ENCODE measurements at regions not wholly inside any gene's neighbourhood (a gene's known extent, or its start where the extent isn't known, plus 50 kb on each side); places are given as distances from the start of the nearest gene placed in this dataset.

DNA sequence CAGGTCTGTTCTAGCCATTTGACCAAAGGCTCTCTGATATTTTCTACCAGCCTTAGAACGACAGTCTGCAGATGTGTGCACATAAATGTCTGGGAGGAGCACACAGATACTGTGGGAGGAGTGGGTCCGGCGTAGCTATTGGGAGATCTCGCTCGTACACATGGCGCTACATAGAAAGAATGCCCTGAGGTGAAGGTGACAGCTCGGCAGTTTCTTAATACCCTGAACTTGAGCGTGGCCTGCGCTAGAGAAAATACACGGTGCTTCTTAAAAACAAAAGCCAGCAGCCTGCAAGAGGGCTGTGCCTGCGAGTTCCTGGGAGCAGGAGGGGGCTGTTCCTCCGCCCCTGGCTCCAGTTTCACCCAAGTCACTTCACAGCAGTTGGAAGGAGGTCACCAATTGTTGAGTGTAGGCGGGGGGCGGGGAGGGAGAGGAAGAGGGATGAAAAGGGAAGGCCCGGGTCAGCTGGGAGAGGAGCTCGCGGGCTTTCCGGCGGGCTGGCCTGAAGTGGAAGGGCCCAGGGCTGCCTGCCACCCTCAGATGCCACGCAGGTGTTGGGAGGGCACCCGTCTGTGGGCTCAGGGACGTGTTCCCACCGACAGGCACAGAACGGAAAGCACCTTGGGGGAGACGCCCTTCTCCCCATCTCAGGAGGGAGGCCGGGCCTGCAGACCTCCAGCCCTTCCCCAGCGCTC lies 124.7 kb upstream of the ZNF516 start:
- no peak for DNase-seq (ENCODE audit: low spot score)
- H3K9me3 Mint-ChIP-seq (ENCODE audit: low read depth), result no peaks in the 10 kb centered on the region
- peak overlapping the region; percentile 64 for H3K4me3 Mint-ChIP-seq (ENCODE audit: unreplicated experiment)
- H3K4me1 Mint-ChIP-seq (ENCODE audit: low read depth), result peaks cover 29% of the 10 kb centered on the region
- H3K36me3 Mint-ChIP-seq (ENCODE audit: low read depth), result no peaks in the 10 kb centered on the region
- TF ChIP-seq, protein P1, sequence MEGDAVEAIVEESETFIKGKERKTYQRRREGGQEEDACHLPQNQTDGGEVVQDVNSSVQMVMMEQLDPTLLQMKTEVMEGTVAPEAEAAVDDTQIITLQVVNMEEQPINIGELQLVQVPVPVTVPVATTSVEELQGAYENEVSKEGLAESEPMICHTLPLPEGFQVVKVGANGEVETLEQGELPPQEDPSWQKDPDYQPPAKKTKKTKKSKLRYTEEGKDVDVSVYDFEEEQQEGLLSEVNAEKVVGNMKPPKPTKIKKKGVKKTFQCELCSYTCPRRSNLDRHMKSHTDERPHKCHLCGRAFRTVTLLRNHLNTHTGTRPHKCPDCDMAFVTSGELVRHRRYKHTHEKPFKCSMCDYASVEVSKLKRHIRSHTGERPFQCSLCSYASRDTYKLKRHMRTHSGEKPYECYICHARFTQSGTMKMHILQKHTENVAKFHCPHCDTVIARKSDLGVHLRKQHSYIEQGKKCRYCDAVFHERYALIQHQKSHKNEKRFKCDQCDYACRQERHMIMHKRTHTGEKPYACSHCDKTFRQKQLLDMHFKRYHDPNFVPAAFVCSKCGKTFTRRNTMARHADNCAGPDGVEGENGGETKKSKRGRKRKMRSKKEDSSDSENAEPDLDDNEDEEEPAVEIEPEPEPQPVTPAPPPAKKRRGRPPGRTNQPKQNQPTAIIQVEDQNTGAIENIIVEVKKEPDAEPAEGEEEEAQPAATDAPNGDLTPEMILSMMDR (IDR thresholded peaks at IDR 0.05), result no peak
- peaks cover 2% of the 10 kb centered on the region for H3K27me3 Mint-ChIP-seq (ENCODE audit: low read depth)
- peak overlapping the region; percentile 22 for H3K27ac Mint-ChIP-seq (ENCODE audit: unreplicated experiment)

DNA sequence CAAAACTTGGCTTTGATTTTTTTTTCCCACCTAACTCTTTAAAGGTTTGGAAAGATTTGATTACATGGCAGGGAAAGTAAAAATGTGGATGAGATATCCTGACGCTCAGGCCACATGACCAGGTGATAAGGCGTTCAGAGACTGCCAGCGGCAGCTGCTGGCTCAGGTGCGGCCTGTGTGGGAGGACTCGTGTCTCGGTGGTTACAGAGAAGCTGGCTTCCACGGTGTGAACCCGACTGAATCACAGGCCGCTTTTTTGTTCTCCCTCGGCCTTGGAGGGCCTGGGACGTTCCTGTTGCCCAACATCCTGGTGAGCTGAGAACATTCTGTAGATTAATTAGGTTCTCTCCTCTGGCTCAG lies 124.2 kb upstream of the ZNF516 start:
- no peaks in the 10 kb centered on the region for H3K9me3 Mint-ChIP-seq (ENCODE audit: low read depth)
- DNase-seq (ENCODE audit: low spot score), result no peak
- peaks cover 29% of the 10 kb centered on the region for H3K4me1 Mint-ChIP-seq (ENCODE audit: low read depth)
- H3K36me3 Mint-ChIP-seq (ENCODE audit: low read depth), result no peaks in the 10 kb centered on the region
- no peak overlapping the region for H3K4me3 Mint-ChIP-seq (ENCODE audit: unreplicated experiment)
- H3K27ac Mint-ChIP-seq (ENCODE audit: unreplicated experiment), result no peak overlapping the region
- H3K27me3 Mint-ChIP-seq (ENCODE audit: low read depth), result peaks cover 2% of the 10 kb centered on the region
- TF ChIP-seq, protein P1 (IDR thresholded peaks at IDR 0.05), result no peak

DNA sequence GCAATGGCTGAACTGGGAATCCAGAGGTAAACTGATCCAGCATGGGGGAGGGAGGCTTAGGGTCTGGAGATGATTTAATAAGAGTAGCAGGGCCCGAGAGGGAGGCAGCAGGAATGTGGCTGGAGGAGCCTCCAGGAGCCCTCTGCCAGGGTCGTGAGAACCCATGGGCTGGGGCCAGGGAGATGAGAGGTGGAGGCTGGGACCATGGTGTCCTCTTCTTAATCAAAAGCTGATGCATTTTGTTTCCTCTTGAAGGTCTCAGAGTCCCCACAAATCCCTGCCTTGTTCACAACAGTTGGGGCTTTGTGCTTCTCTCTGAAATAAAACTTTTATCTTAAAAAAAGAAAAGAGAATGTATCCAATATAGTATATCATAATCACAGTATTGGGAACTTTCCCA lies 123.7 kb upstream of the ZNF516 start:
- Mint-ChIP-seq H3K27me3 (ENCODE audit: low read depth) (peaks cover 2% of the 10 kb centered on the region), H3K4me3 (ENCODE audit: unreplicated experiment) (no peak overlapping the region), H3K36me3 (ENCODE audit: low read depth) (no peaks in the 10 kb centered on the region), H3K27ac (ENCODE audit: unreplicated experiment) (no peak overlapping the region), H3K9me3 (ENCODE audit: low read depth) (no peaks in the 10 kb centered on the region), H3K4me1 (ENCODE audit: low read depth) (peaks cover 29% of the 10 kb centered on the region)
- TF ChIP-seq, protein P1 (IDR thresholded peaks at IDR 0.05), result no peak
- no peak for DNase-seq (ENCODE audit: low spot score)

DNA sequence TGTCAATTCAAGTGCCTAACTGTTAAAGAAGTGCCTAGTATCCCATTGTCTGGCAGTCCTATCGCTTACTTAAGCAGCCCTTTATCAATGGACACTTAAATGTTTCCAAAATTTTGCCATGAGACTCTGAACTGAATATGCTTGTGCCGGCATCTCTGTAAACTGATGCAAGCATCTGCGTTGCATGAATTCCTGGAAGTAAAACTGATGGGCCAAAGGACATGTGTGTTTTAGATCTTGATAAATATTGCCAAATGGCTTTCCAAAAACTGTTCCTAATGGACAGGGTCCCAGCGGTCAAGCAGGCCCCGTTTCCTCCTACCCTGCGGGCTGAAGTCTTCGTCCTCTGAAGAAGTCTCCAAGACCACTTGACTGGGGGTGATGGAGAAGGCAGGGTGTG lies 121.3 kb upstream of the ZNF516 start:
- no peaks in the 10 kb centered on the region for H3K27me3 Mint-ChIP-seq (ENCODE audit: low read depth)
- no peaks in the 10 kb centered on the region for H3K9me3 Mint-ChIP-seq (ENCODE audit: low read depth)
- TF ChIP-seq, protein P1 (IDR thresholded peaks at IDR 0.05), result no peak
- H3K36me3 Mint-ChIP-seq (ENCODE audit: low read depth), result no peaks in the 10 kb centered on the region
- H3K4me3 Mint-ChIP-seq (ENCODE audit: unreplicated experiment), result no peak overlapping the region
- no peak for DNase-seq (ENCODE audit: low spot score)
- no peak overlapping the region for H3K27ac Mint-ChIP-seq (ENCODE audit: unreplicated experiment)
- peaks cover 21% of the 10 kb centered on the region for H3K4me1 Mint-ChIP-seq (ENCODE audit: low read depth)

DNA sequence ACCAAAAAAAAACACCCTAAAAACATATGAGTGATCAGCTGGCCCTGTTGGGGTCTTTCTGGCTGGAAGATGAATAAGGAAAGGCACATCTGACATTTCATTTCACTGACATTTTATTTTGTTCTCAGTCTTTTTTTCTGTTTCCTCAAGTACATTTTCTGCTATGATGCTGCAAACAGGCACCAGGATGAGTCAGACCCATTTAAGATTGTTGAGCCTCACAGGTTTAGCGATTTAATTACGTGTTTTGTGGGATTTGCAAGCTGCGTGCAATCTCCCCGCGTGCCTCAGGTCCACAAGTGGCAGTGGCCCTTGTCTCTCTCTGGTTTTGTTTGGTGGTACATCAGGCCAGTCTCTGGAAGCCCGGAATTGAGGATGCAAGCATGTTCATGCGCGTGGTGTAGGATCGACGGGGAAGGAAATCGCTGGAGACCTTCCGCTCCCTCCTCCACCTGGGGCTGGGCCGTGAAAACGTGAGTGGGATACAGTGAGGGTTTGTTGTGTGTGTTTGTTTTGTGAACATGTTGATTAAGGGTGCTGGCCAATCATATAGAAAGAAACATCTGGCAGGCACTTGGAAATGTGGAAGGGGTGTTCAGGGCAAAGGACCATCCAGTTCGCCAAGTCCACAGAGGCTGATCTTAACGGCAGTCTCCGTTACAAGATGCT lies 120.2 kb upstream of the ZNF516 start:
- no peak overlapping the region for H3K27ac Mint-ChIP-seq (ENCODE audit: unreplicated experiment)
- H3K27me3 Mint-ChIP-seq (ENCODE audit: low read depth), result no peaks in the 10 kb centered on the region
- TF ChIP-seq, protein P1 (IDR thresholded peaks at IDR 0.05), result no peak
- H3K4me1 Mint-ChIP-seq (ENCODE audit: low read depth), result peaks cover 14% of the 10 kb centered on the region
- H3K9me3 Mint-ChIP-seq (ENCODE audit: low read depth), result no peaks in the 10 kb centered on the region
- H3K4me3 Mint-ChIP-seq (ENCODE audit: unreplicated experiment), result no peak overlapping the region
- no peak for DNase-seq (ENCODE audit: low spot score)
- no peaks in the 10 kb centered on the region for H3K36me3 Mint-ChIP-seq (ENCODE audit: low read depth)
